ENCODE measurements at regions not wholly inside any gene's neighbourhood (a gene's known extent, or its start where the extent isn't known, plus 50 kb on each side); places are given as distances from the start of the nearest gene placed in this dataset.

DNA sequence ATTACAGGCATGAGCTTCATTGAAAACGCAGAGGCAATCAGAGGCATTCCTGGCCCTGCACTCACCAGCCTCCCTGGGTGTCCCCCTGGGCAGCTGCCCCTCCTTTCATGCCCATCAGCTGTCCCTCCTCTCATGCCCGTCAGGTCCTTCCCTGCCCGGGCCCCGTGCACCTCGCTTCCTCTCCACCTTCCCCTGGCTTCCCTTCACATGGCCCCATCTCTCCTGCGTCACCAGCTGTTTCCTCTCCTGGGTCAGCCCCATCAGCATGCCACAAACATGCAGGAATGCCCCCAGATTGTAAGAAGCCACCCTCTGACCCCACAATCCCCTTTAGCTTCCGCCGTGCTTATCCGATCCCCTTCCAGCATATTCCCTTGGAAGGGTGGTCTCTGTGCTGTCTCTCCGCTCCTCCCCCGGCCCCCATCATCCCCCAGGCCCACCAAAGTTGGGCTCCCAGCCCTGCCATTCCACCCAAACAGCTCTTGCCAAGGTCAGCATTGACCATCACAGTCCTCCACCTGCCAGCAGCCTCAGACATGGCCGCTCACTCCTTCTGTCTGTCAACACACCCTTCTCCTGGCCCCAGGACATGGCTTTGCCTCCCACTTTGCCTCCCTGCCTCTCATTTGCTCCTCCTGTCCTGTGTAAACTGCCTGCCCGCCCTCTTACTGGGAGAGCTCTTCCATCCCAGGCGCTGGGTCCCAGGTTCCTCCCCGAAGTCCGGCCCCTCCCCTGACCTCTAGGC lies 98.6 kb upstream of the IER5L start:
- TF ChIP-seq MXI1 (IDR thresholded peaks at IDR 0.05; ENCODE audit: low read depth, low read length) (no peak), JUND (IDR thresholded peaks at IDR 0.05) (no peak), RCOR1 (IDR thresholded peaks at IDR 0.05; ENCODE audit: low read length) (no peak)
- TF ChIP-seq, protein P1, sequence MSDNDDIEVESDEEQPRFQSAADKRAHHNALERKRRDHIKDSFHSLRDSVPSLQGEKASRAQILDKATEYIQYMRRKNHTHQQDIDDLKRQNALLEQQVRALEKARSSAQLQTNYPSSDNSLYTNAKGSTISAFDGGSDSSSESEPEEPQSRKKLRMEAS (IDR thresholded peaks at IDR 0.05; ENCODE audit: low read depth) = no peak
- TF ChIP-seq, protein P2, sequence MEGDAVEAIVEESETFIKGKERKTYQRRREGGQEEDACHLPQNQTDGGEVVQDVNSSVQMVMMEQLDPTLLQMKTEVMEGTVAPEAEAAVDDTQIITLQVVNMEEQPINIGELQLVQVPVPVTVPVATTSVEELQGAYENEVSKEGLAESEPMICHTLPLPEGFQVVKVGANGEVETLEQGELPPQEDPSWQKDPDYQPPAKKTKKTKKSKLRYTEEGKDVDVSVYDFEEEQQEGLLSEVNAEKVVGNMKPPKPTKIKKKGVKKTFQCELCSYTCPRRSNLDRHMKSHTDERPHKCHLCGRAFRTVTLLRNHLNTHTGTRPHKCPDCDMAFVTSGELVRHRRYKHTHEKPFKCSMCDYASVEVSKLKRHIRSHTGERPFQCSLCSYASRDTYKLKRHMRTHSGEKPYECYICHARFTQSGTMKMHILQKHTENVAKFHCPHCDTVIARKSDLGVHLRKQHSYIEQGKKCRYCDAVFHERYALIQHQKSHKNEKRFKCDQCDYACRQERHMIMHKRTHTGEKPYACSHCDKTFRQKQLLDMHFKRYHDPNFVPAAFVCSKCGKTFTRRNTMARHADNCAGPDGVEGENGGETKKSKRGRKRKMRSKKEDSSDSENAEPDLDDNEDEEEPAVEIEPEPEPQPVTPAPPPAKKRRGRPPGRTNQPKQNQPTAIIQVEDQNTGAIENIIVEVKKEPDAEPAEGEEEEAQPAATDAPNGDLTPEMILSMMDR (IDR thresholded peaks at IDR 0.05) = no peak
